K562 (cell line): ENCODE measurements at regions not wholly inside any gene's neighbourhood (a gene's known extent, or its start where the extent isn't known, plus 50 kb on each side); places are given as distances from the start of the nearest gene placed in this dataset.

ENCODE experiments used
- ATAC-seq: fragments of 200-7000 bp; cut with Tn5 transposase; 3 replicates; pipeline ENCODE4 v1.9.1; 2020; ENCODE audit warnings: moderate library complexity
- BruUV-seq: library from RNA; stranded (reverse); fragments of 400-500 nt; replicated peaks from 2 replicates; lab custom pipeline; 2021; lab: Mats Ljungman, UMichigan
- CTCF ChIA-PET: fragments of 300-600 bp; formaldehyde crosslinking; extraction: SDS; loops from one replicate; lab custom pipeline; 2021; ENCODE audit warnings: low intra/inter-chr PET ratio; lab: Yijun Ruan, JAX
- POLR2A ChIA-PET: fragments of 300-600, 350-650 bp; sonication (Branson Sonifier 250); formaldehyde crosslinking; extraction: SDS; loops from one replicate; lab custom pipeline; 2021; ENCODE audit warnings: antibody characterized with exemption, inconsistent platforms; lab: Yijun Ruan, JAX
- DNase-seq, 4 experiments: peaks; one replicate each; pipeline versions ENCODE4 v3.0.0 to v3.0.0-alpha.2; 2011 to 2018; ENCODE audit warnings: low spot score in 3 of 4, mixed read lengths in 3 of 4; ENCODE audit errors: extremely low read depth in 1 of 4
- FAIRE-seq: peaks from 2 replicates; lab custom pipeline; 2011; peaks lifted over from hg19 to GRCh38; lab: Jason Lieb, UNC
- H2AFZ ChIP-seq: 2 replicates; pipeline ENCODE4 v1.6.0; 2011; ENCODE audit warnings: low read depth, low read length, control low read depth, inconsistent platforms
- H3K27ac ChIP-seq: fragments of 200-600 bp; 3 replicates; pipeline ENCODE4 v1.8.0; 2011; ENCODE audit warnings: low read depth, mild to moderate bottlenecking, control low read depth, inconsistent platforms, low read length, moderate library complexity, mixed read lengths; ENCODE audit errors: extremely low read depth
- H3K27me3 ChIP-seq, 2 experiments: fragments of 300-600 bp in 1 of 2; 2 replicates in 1 of 2; 3 replicates in 1 of 2; pipeline versions ENCODE4 v1.6.0 to v1.8.0; 2011; ENCODE audit warnings: inconsistent platforms in 2 of 2, low read length in 2 of 2, mild to moderate bottlenecking in 1 of 2, mixed read lengths in 1 of 2, moderate library complexity in 1 of 2; ENCODE audit not compliant: control insufficient read depth in 2 of 2, insufficient read depth in 2 of 2
- H3K36me3 ChIP-seq: fragments of 300-600 bp; 3 replicates; pipeline ENCODE4 v1.8.0; 2011; ENCODE audit warnings: mild to moderate bottlenecking, low read length, inconsistent platforms; ENCODE audit not compliant: control insufficient read depth, insufficient read depth
- H3K4me1 ChIP-seq, 2 experiments: fragments of 200-600 bp in 1 of 2; replicated peaks in 1 of 2; 2 replicates in 1 of 2; 3 replicates in 1 of 2; pipeline versions ENCODE4 v1.5.1 to v1.8.0; 2011; ENCODE audit warnings: inconsistent platforms in 2 of 2, low read length in 2 of 2, mild to moderate bottlenecking in 1 of 2, mixed read lengths in 1 of 2, moderate library complexity in 1 of 2; ENCODE audit not compliant: control insufficient read depth in 2 of 2, insufficient read depth in 2 of 2
- H3K4me2 ChIP-seq: 2 replicates; pipeline ENCODE4 v1.6.1; 2011; ENCODE audit warnings: low read length, control low read depth, inconsistent platforms, mixed read lengths; ENCODE audit not compliant: insufficient read depth
- H3K4me3 ChIP-seq: fragments of 200-600 bp; sonication (generic), shearing (Covaris generic); 2 replicates; pipeline ENCODE4 v1.5.1; 2016; ENCODE audit warnings: control low read depth, inconsistent platforms
- H3K79me2 ChIP-seq: fragments of 200-600 bp; 3 replicates; pipeline ENCODE4 v1.8.0; 2011; ENCODE audit warnings: low read length, inconsistent platforms; ENCODE audit not compliant: control insufficient read depth, insufficient read depth
- H3K9ac ChIP-seq, 2 experiments: 2 replicates each; pipeline versions ENCODE4 v1.6.0 to v1.6.1; 2011; ENCODE audit warnings: low read depth in 2 of 2, low read length in 2 of 2, control low read depth in 1 of 2, inconsistent platforms in 1 of 2, mild to moderate bottlenecking in 1 of 2, mixed read lengths in 1 of 2; ENCODE audit not compliant: insufficient read depth in 1 of 2
- H3K9me1 ChIP-seq: one replicate; pipeline ENCODE4 v1.6.0; 2011; ENCODE audit warnings: inconsistent platforms, mild to moderate bottlenecking, low read length, moderate library complexity; ENCODE audit not compliant: control insufficient read depth, insufficient read depth
- H3K9me3 ChIP-seq: replicated peaks from 2 replicates; pipeline ENCODE4 v1.5.1; 2011; ENCODE audit warnings: low read depth, low read length, inconsistent platforms; ENCODE audit not compliant: control insufficient read depth, insufficient read depth
- H4K20me1 ChIP-seq: replicated peaks from 2 replicates; pipeline ENCODE4 v1.6.1; 2011; ENCODE audit warnings: low read length, inconsistent platforms, mixed read lengths; ENCODE audit not compliant: control insufficient read depth, insufficient read depth
- CCNT2 ChIP-seq: IDR thresholded peaks from 2 replicates; pipeline ENCODE4 v1.6.1; 2011; ENCODE audit warnings: borderline replicate concordance, low read depth, mild to moderate bottlenecking, moderate library complexity, mixed read lengths, low read length; ENCODE audit not compliant: insufficient read length; ENCODE audit errors: extremely low read depth
- DACH1 ChIP-seq: fragments of 450-650 bp; IDR thresholded peaks from 2 replicates; pipeline ENCODE4 v1.6.1; 2018; ENCODE audit not compliant: partially characterized antibody
- RFX1 ChIP-seq: fragments of 450-650 bp; IDR thresholded peaks from 2 replicates; pipeline ENCODE4 v1.6.1; 2016; ENCODE audit warnings: mild to moderate bottlenecking, moderate library complexity
- WGBS: fragments of 100-300 bp; shearing (Covaris generic); methylation state at CpG from one replicate; pipeline ENCODE4 v1.1.6; 2016; ENCODE audit warnings: low coverage, mixed read lengths; ENCODE audit not compliant: insufficient coverage; ENCODE audit errors: missing lambda C conversion rate; 5-methylcytosine and 5-hydroxymethylcytosine counted together
- in situ Hi-C: fragments of 300-500 bp; cut with MboI; formaldehyde crosslinking; loops from 4 replicates; pipeline ENCODE4 v1.15.0; 2018; ENCODE audit warnings: inconsistent platforms, mixed read lengths
- intact Hi-C: fragments of 100-400 bp; cut with micrococcal nuclease; formaldehyde crosslinking; loops from 2 replicates; pipeline ENCODE4 v1.14.2; 2022
- TF ChIP-seq, protein P1 (sequence below): fragments of 450-650 bp; formaldehyde crosslinking; IDR thresholded peaks from 2 replicates; pipeline ENCODE4 v1.4.0; 2020; ENCODE audit warnings: mild to moderate bottlenecking, mixed read lengths
- TF ChIP-seq, protein P2 (sequence below): fragments of 250-450 bp; sonication (Bioruptor Pico); IDR thresholded peaks from 2 replicates; pipeline ENCODE4 v1.5.0; 2020; ENCODE audit warnings: mild to moderate bottlenecking
- TF ChIP-seq, protein P3 (sequence below), 3 experiments: IDR thresholded peaks in 2 of 3; conservative IDR thresholded peaks in 1 of 3; 2 replicates each; pipeline ENCODE4 v1.5.1; 2011 to 2012; ENCODE audit warnings: low read length in 3 of 3, mild to moderate bottlenecking in 3 of 3, control low read depth in 2 of 3, improper control_type of control experiment in 1 of 3, inconsistent platforms in 1 of 3, low read depth in 1 of 3, mixed read lengths in 1 of 3, moderate library complexity in 1 of 3; ENCODE audit not compliant: insufficient read depth in 2 of 3
- TF ChIP-seq, protein P4 (sequence below), 3 experiments: fragments of 200-800 bp in 1 of 3; fragments of 250-450 bp in 1 of 3; fragments of 450-650 bp in 1 of 3; sonication (Bioruptor Pico) in 1 of 3; sonication (Bioruptor generic) in 1 of 3; formaldehyde crosslinking in 1 of 3; IDR thresholded peaks; 2 replicates each; pipeline versions ENCODE4 v1.6.1 to v1.8.0; 2016 to 2022; ENCODE audit warnings: mild to moderate bottlenecking in 2 of 3, missing genetic modification characterization in 2 of 3, missing compliant biosample characterization in 1 of 3, moderate library complexity in 1 of 3

DNA sequence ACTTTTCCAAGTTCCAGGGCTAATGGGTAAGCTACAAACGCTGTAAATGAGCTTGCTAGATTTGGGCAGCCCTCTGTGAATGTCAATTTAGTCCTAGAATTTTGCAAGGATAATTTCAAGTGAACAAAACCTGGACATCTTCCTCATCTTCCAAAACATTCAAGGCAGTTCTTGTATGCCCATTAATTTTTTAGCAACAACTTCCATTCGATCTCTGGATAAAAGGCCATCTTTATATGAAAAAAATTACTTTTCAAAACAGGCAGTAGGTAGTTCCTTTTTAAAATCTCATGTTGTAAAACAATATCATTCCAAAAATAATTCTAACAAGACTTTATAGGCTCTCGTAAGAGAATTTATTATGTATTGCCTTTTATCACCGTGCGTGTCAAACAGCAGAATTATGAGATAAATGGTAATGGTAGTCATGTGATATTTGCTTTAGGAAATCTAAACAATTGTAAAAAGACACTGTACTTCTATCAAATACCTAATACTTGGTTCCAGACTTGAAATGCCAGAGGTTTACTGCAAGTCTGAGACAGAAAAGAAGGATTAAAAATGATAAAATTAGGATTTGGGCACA, 143.7 kb upstream of the NRP1 start:
- Histone ChIP-seq H3K27me3 (no peaks in the 10 kb centered on the region), H3K4me1 (no peaks in the 10 kb centered on the region), H3K4me2 (no peak overlapping the region), H3K79me2 (no peaks in the 10 kb centered on the region), H3K36me3 (no peaks in the 10 kb centered on the region), H2AFZ (no peak overlapping the region), H3K9me1 (no peaks in the 10 kb centered on the region), H4K20me1 (no peaks in the 10 kb centered on the region), H3K9ac (no peak overlapping the region), H3K9me3 (no peaks in the 10 kb centered on the region), H3K4me3 (no peak overlapping the region), H3K27ac (no peak overlapping the region)
- intact Hi-C loops: no loop called here
- BruUV-seq: no TSS peak
- DNase-seq (no peak), ATAC-seq (no peak), FAIRE-seq (no peak)
- TF ChIP-seq, protein P1, sequence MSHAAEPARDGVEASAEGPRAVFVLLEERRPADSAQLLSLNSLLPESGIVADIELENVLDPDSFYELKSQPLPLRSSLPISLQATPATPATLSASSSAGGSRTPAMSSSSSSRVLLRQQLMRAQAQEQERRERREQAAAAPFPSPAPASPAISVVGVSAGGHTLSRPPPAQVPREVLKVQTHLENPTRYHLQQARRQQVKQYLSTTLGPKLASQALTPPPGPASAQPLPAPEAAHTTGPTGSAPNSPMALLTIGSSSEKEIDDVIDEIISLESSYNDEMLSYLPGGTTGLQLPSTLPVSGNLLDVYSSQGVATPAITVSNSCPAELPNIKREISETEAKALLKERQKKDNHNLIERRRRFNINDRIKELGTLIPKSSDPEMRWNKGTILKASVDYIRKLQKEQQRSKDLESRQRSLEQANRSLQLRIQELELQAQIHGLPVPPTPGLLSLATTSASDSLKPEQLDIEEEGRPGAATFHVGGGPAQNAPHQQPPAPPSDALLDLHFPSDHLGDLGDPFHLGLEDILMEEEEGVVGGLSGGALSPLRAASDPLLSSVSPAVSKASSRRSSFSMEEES (CRISPR knock-in tag): peak; percentile 13; the same call in 1 of the 2 replicates
- TF ChIP-seq RFX1: no peak
- TF ChIP-seq, protein P2, sequence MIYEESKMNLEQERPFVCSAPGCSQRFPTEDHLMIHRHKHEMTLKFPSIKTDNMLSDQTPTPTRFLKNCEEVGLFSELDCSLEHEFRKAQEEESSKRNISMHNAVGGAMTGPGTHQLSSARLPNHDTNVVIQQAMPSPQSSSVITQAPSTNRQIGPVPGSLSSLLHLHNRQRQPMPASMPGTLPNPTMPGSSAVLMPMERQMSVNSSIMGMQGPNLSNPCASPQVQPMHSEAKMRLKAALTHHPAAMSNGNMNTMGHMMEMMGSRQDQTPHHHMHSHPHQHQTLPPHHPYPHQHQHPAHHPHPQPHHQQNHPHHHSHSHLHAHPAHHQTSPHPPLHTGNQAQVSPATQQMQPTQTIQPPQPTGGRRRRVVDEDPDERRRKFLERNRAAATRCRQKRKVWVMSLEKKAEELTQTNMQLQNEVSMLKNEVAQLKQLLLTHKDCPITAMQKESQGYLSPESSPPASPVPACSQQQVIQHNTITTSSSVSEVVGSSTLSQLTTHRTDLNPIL (CRISPR knock-in tag): no peak
- TF ChIP-seq, protein P3, sequence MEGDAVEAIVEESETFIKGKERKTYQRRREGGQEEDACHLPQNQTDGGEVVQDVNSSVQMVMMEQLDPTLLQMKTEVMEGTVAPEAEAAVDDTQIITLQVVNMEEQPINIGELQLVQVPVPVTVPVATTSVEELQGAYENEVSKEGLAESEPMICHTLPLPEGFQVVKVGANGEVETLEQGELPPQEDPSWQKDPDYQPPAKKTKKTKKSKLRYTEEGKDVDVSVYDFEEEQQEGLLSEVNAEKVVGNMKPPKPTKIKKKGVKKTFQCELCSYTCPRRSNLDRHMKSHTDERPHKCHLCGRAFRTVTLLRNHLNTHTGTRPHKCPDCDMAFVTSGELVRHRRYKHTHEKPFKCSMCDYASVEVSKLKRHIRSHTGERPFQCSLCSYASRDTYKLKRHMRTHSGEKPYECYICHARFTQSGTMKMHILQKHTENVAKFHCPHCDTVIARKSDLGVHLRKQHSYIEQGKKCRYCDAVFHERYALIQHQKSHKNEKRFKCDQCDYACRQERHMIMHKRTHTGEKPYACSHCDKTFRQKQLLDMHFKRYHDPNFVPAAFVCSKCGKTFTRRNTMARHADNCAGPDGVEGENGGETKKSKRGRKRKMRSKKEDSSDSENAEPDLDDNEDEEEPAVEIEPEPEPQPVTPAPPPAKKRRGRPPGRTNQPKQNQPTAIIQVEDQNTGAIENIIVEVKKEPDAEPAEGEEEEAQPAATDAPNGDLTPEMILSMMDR (IDR thresholded peaks at IDR 0.05 in 2 of 3, conservative IDR thresholded peaks at IDR 0.05 in 1 of 3; ENCODE audit: insufficient read depth in 2 of 3, low read depth in 1 of 3, low read length in 3 of 3): no peak
- TF ChIP-seq, protein P4, sequence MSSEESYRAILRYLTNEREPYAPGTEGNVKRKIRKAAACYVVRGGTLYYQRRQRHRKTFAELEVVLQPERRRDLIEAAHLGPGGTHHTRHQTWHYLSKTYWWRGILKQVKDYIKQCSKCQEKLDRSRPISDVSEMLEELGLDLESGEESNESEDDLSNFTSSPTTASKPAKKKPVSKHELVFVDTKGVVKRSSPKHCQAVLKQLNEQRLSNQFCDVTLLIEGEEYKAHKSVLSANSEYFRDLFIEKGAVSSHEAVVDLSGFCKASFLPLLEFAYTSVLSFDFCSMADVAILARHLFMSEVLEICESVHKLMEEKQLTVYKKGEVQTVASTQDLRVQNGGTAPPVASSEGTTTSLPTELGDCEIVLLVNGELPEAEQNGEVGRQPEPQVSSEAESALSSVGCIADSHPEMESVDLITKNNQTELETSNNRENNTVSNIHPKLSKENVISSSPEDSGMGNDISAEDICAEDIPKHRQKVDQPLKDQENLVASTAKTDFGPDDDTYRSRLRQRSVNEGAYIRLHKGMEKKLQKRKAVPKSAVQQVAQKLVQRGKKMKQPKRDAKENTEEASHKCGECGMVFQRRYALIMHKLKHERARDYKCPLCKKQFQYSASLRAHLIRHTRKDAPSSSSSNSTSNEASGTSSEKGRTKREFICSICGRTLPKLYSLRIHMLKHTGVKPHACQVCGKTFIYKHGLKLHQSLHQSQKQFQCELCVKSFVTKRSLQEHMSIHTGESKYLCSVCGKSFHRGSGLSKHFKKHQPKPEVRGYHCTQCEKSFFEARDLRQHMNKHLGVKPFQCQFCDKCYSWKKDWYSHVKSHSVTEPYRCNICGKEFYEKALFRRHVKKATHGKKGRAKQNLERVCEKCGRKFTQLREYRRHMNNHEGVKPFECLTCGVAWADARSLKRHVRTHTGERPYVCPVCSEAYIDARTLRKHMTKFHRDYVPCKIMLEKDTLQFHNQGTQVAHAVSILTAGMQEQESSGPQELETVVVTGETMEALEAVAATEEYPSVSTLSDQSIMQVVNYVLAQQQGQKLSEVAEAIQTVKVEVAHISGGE (CRISPR knock-in tag; IDR thresholded peaks at IDR 0.05): no peak
- TF ChIP-seq DACH1: no peak
- no peak for TF ChIP-seq CCNT2
- 8% methylated on average over 5 of the region's 5 CpGs for WGBS
- ChIA-PET CTCF (no interaction called here), POLR2A (no interaction called here)
- in situ Hi-C loops: no loop called here
